ENCODE measurements at regions not wholly inside any gene's neighbourhood (a gene's known extent, or its start where the extent isn't known, plus 50 kb on each side); places are given as distances from the start of the nearest gene placed in this dataset.

DNA sequence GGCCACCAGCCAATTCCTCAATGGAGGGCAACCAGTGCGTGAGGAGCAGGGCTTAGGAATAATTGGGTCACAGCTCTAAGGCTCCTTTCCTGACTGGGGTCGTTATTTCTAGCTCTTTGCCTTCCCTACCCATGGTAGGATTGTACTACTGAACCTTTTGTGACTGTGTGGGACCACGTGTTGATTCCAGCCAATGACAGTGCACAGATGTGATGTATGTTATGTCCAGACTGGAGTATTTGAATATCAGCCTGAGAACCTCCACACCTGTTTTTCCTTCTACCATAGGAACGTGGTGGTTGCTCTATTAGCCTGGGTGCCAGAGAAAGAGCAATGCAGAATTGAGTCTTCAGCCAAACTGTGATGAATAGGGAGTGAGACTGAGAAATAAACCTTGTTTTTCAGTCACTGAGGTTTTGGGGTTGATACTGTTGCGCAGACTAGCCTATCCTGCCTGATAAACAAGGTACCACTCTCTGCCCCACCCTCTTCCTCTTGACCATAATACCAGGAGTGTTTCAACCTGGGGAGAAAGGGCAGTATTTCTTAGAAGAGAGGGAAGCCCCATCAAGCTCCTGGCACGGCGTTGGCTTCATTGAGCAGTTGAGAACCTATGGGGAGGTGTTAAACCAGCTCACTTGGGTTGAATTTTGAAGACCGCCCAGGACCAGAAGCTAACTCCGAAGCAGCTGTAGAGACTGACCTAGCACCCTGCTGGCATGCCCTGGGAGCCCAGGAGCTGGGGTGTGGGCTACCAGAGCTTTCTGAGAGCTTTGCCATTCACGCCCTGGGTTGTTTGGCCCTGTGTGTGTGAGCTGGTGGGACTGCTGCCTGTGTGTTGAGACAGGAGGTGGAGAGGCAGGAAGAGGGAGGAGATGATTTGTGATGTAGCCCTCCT, 105.5 kb upstream of the BACH2 start:
- intact Hi-C loops (cut with DNase I), result no loop called here
- FAIRE-seq, result no peak
- WGBS, 2 donors, result 67 to 68% methylated on average over 10 of the region's 10 CpGs
- Histone ChIP-seq H3K27me3 (no peaks in the 10 kb centered on the region), H3K9me3 (no peaks in the 10 kb centered on the region), H3K4me1 (peaks cover 0 to 4% (median 0%) of the 10 kb centered on the region in 3 donors), H3K4me3 (no peak overlapping the region), H3K36me3 (no peaks in the 10 kb centered on the region), H3K27ac (no peak overlapping the region)
- no peak for DNase-seq
- no peak for ATAC-seq
- TF ChIP-seq, protein P1, sequence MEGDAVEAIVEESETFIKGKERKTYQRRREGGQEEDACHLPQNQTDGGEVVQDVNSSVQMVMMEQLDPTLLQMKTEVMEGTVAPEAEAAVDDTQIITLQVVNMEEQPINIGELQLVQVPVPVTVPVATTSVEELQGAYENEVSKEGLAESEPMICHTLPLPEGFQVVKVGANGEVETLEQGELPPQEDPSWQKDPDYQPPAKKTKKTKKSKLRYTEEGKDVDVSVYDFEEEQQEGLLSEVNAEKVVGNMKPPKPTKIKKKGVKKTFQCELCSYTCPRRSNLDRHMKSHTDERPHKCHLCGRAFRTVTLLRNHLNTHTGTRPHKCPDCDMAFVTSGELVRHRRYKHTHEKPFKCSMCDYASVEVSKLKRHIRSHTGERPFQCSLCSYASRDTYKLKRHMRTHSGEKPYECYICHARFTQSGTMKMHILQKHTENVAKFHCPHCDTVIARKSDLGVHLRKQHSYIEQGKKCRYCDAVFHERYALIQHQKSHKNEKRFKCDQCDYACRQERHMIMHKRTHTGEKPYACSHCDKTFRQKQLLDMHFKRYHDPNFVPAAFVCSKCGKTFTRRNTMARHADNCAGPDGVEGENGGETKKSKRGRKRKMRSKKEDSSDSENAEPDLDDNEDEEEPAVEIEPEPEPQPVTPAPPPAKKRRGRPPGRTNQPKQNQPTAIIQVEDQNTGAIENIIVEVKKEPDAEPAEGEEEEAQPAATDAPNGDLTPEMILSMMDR (IDR thresholded peaks at IDR 0.05), result no peak

DNA sequence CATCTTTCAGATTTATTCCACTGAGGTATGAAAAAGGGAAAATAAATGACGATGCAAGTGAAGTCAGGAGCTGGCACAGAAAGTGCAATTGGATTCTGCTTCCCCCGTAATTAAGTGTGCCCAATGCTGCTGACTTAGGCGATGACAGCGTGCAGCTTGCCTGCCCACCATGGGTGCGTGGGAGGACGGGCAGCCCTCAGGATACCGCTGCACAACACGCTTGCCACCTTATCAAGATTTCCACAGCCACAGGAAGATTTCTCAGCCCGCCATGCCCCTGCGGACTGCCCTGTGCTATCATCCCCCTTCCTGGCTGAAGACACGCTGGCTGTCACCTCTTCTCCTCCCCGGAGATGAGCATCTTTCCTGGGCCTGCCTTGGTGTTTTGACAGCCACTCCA, 103.3 kb upstream of the BACH2 start:
- Histone ChIP-seq H3K4me3 (no peak overlapping the region), H3K4me1 (peaks cover 0 to 4% (median 0%) of the 10 kb centered on the region in 3 donors), H3K36me3 (no peaks in the 10 kb centered on the region), H3K9me3 (no peaks in the 10 kb centered on the region), H3K27me3 (no peaks in the 10 kb centered on the region), H3K27ac (no peak overlapping the region)
- TF ChIP-seq, protein P1 (IDR thresholded peaks at IDR 0.05), result no peak
- intact Hi-C loops (cut with DNase I), result loop anchor here in 2 of 3 donors (5.0 to 10.0 kb wide), 2 partner anchors 425 to 428 kb away; no protein-coding TSS in a partner anchor
- FAIRE-seq (no peak), DNase-seq (no peak), ATAC-seq (no peak)
- 71 to 82% methylated on average over 12 of the region's 12 CpGs for WGBS, 2 donors

DNA sequence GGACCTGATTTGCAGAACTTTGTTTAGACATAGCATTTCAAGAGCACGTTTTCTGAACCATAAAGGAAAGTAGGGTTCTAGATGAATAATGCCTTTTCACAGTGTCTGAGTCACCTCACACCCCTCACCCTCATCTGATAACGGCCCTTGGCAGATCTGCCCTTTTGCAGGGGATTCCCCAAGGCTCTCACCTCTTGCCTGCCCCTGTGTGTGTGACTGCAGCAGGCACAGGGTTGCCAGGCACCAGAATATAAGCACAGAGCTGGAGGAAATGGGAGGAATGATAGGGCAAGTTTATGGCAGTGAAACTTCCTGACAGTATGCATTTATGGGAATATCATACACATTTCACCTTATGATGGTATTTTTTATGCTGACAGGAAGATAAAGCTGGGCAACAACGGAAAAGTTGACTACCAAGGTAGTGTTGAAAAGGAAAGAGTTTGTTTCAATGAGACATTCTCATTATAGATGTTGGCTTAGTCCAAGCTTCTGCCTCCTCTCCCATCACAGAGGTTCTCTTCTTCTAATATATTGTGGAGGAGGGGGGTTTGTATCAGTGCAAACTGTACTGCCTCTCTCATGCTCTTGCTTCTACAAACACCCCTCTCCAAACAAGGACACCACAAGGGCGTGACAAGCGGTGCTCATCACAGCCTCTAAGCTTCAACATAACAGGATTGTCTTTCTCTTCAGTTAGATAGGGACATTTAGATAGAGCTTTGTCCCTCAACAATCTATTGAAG, 101.5 kb upstream of the BACH2 start:
- no peaks in the 10 kb centered on the region for H3K9me3 ChIP-seq
- peaks cover 0 to 4% (median 0%) of the 10 kb centered on the region in 3 donors for H3K4me1 ChIP-seq
- intact Hi-C loops (cut with DNase I), result loop anchor here in 2 of 3 donors (5.0 to 10.0 kb wide), 2 partner anchors 423 to 426 kb away; no protein-coding TSS in a partner anchor
- H3K36me3 ChIP-seq, result no peaks in the 10 kb centered on the region
- DNase-seq (peak in 3 of 6 donors; percentile 29 to 41 (median 30)), ATAC-seq (peak; percentile 69 to 93 (median 91)), FAIRE-seq (no peak)
- no peaks in the 10 kb centered on the region for H3K27me3 ChIP-seq
- WGBS, 2 donors, result 44 to 49% methylated on average over 5 of the region's 5 CpGs
- TF ChIP-seq, protein P1 (IDR thresholded peaks at IDR 0.05), result no peak
- H3K27ac ChIP-seq, result no peak overlapping the region
- no peak overlapping the region for H3K4me3 ChIP-seq

DNA sequence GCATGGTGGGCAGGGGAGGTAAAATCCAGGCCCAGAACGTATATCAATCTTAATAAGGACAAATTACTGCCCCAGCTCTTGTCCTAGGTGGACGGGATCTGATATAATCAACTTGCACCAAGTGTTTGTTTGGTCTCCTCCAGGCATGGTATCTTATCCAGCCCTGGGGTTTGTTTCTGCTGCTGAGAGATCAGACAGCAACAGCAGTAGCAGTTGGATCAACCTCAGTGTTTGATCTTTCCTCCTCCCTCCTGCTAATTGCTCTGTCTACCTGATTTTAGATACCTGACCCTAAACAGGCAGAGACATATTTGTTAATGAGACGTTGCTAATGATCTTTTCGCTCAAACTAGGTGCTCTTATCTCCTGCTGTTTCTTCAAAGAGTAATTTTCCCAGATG, 100.4 kb upstream of the BACH2 start:
- Histone ChIP-seq H3K4me3 (no peak overlapping the region), H3K27me3 (no peaks in the 10 kb centered on the region), H3K36me3 (no peaks in the 10 kb centered on the region), H3K27ac (no peak overlapping the region), H3K9me3 (no peaks in the 10 kb centered on the region), H3K4me1 (peaks cover 0 to 4% (median 0%) of the 10 kb centered on the region in 3 donors)
- intact Hi-C loops (cut with DNase I), result loop anchor here in 2 of 3 donors (5.0 to 10.0 kb wide), 2 partner anchors 422 to 425 kb away; no protein-coding TSS in a partner anchor
- DNase-seq (no peak), FAIRE-seq (no peak), ATAC-seq (no peak)
- TF ChIP-seq, protein P1 (IDR thresholded peaks at IDR 0.05), result no peak
- whole genome bisulfite sequencing, 2 donors, result 38 to 47% methylated on average over 4 of the region's 4 CpGs

Data from pancreas (tissue), 10 donors.